ENCODE measurements at regions not wholly inside any gene's neighbourhood (a gene's known extent, or its start where the extent isn't known, plus 50 kb on each side); places are given as distances from the start of the nearest gene placed in this dataset.

GRCh38 chr6:140138311-140139010 is 764.0 kb upstream of the CITED2 start:
- TF ChIP-seq CTCF (conservative IDR thresholded peaks at IDR 0.05; ENCODE audit: low read depth, low read length) = no peak
- TF ChIP-seq EZH2 (IDR thresholded peaks at IDR 0.05; ENCODE audit: borderline replicate concordance, low read depth, low read length, poor library complexity, severe bottlenecking) = no peak

Measured in A673 (cell line).